Kidney epithelial cell (primary cell): ENCODE measurements at regions not wholly inside any gene's neighbourhood (a gene's known extent, or its start where the extent isn't known, plus 50 kb on each side); places are given as distances from the start of the nearest gene placed in this dataset.

Experiments
- DNase-seq: peaks from one replicate; pipeline ENCODE4 v3.0.0-alpha.2; 2010; ENCODE audit warnings: low read depth
- H3K27me3 ChIP-seq: 2 replicates; pipeline ENCODE4 v1.6.0; 2011; ENCODE audit warnings: low read length; ENCODE audit not compliant: control insufficient read depth, insufficient read depth
- H3K36me3 ChIP-seq: 2 replicates; pipeline ENCODE4 v1.5.1; 2011; ENCODE audit warnings: low read length; ENCODE audit not compliant: control insufficient read depth, insufficient read depth
- H3K4me3 ChIP-seq: 2 replicates; pipeline ENCODE4 v1.5.1; 2011; ENCODE audit warnings: low read depth, mild to moderate bottlenecking, control low read depth, low read length
- CTCF ChIP-seq: IDR thresholded peaks from 2 replicates; pipeline ENCODE4 v1.5.1; 2011; ENCODE audit warnings: mild to moderate bottlenecking, moderate library complexity, low read length, control low read depth, inconsistent platforms; ENCODE audit not compliant: insufficient read depth, poor library complexity, severe bottlenecking

- H3K4me3 ChIP-seq: no peak overlapping the region
- H3K27me3 ChIP-seq: no peaks in the 10 kb centered on the region
- DNase-seq: no peak
- H3K36me3 ChIP-seq: no peaks in the 10 kb centered on the region
- TF ChIP-seq CTCF: no peak
Measured at GRCh38 chr4:136017556-136017955, 1514.7 kb downstream of the PCDH18 start.

GRCh38 chr4:136012220-136012619 is 1520.1 kb downstream of the PCDH18 start:
- no peak for DNase-seq
- no peaks in the 10 kb centered on the region for H3K27me3 ChIP-seq

GRCh38 chr4:136009258-136009832 is 1522.9 kb downstream of the PCDH18 start:
- no peaks in the 10 kb centered on the region for H3K36me3 ChIP-seq
- H3K4me3 ChIP-seq: no peak overlapping the region
- DNase-seq: no peak
- H3K27me3 ChIP-seq: no peaks in the 10 kb centered on the region
- no peak for TF ChIP-seq CTCF

More at GRCh38 chr4:136012220-136012619, 1520.1 kb downstream of the PCDH18 start:
- no peak for TF ChIP-seq CTCF
- Histone ChIP-seq H3K4me3 (no peak overlapping the region), H3K36me3 (no peaks in the 10 kb centered on the region)

- Histone ChIP-seq H3K4me3 (no peak overlapping the region), H3K36me3 (no peaks in the 10 kb centered on the region), H3K27me3 (no peaks in the 10 kb centered on the region)
- no peak for DNase-seq
- no peak for TF ChIP-seq CTCF
Measured at GRCh38 chr4:136007991-136008390, 1524.3 kb downstream of the PCDH18 start.

- H3K4me3 ChIP-seq: no peak overlapping the region
- H3K27me3 ChIP-seq: no peaks in the 10 kb centered on the region
- H3K36me3 ChIP-seq: no peaks in the 10 kb centered on the region
- no peak for DNase-seq
- TF ChIP-seq CTCF: no peak
Measured at GRCh38 chr4:136002316-136002715, 1530.0 kb downstream of the PCDH18 start.

- H3K36me3 ChIP-seq: no peaks in the 10 kb centered on the region
- no peak overlapping the region for H3K4me3 ChIP-seq
- no peak for DNase-seq
- TF ChIP-seq CTCF: no peak
- no peaks in the 10 kb centered on the region for H3K27me3 ChIP-seq
Measured at GRCh38 chr4:136001791-136002190, 1530.5 kb downstream of the PCDH18 start.
